ENCODE measurements at regions not wholly inside any gene's neighbourhood (a gene's known extent, or its start where the extent isn't known, plus 50 kb on each side); places are given as distances from the start of the nearest gene placed in this dataset.

GRCh38 chr17:83199500-83200201 lies 120.2 kb downstream of the METRNL start:
- Histone ChIP-seq H3K4me3 (peak overlapping the region in 2 of 4 donors; percentile 7), H3K27ac (peak overlapping the region; percentile 61 to 88 (median 78)), H3K27me3 (no peaks in the 10 kb centered on the region), H3K36me3 (no peaks in the 10 kb centered on the region), H3K9me3 (no peaks in the 10 kb centered on the region), H3K4me1 (peaks cover 15 to 79% (median 27%) of the 10 kb centered on the region in 4 donors)
- intact Hi-C loops (cut with DNase I; ENCODE audit: low total_unique reads) = no loop called here
- 52 to 65% (median 58%) methylated on average over 22 to 23 of the region's 23 CpGs for WGBS, 5 donors
- TF ChIP-seq, protein P1, sequence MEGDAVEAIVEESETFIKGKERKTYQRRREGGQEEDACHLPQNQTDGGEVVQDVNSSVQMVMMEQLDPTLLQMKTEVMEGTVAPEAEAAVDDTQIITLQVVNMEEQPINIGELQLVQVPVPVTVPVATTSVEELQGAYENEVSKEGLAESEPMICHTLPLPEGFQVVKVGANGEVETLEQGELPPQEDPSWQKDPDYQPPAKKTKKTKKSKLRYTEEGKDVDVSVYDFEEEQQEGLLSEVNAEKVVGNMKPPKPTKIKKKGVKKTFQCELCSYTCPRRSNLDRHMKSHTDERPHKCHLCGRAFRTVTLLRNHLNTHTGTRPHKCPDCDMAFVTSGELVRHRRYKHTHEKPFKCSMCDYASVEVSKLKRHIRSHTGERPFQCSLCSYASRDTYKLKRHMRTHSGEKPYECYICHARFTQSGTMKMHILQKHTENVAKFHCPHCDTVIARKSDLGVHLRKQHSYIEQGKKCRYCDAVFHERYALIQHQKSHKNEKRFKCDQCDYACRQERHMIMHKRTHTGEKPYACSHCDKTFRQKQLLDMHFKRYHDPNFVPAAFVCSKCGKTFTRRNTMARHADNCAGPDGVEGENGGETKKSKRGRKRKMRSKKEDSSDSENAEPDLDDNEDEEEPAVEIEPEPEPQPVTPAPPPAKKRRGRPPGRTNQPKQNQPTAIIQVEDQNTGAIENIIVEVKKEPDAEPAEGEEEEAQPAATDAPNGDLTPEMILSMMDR (IDR thresholded peaks at IDR 0.05) = no peak
- TF ChIP-seq POLR2AphosphoS5 (IDR thresholded peaks at IDR 0.05) = no peak
- no peak for TF ChIP-seq POLR2A (IDR thresholded peaks at IDR 0.05)
- TF ChIP-seq EP300 (IDR thresholded peaks at IDR 0.05) = no peak
- peak; percentile 51 to 60 for DNase-seq

- intact Hi-C loops (cut with DNase I; ENCODE audit: low total_unique reads) = no loop called here
- DNase-seq = peak; percentile 56 to 70
- peak overlapping the region in 1 of 4 donors; percentile 7 for H3K4me3 ChIP-seq
- H3K27me3 ChIP-seq = no peaks in the 10 kb centered on the region
- no peaks in the 10 kb centered on the region for H3K9me3 ChIP-seq
- WGBS, 5 donors = 49 to 71% (median 60%) methylated on average over 19 to 21 of the region's 21 CpGs
- TF ChIP-seq POLR2A (IDR thresholded peaks at IDR 0.05) (no peak), POLR2AphosphoS5 (IDR thresholded peaks at IDR 0.05) (peak in 2 of 3 donors; percentile 2 to 28), EP300 (IDR thresholded peaks at IDR 0.05) (peak; percentile 7)
- TF ChIP-seq, protein P1 (IDR thresholded peaks at IDR 0.05) = no peak
- peak overlapping the region; percentile 61 to 88 (median 78) for H3K27ac ChIP-seq
- H3K4me1 ChIP-seq = peaks cover 15 to 77% (median 25%) of the 10 kb centered on the region in 4 donors
- H3K36me3 ChIP-seq = no peaks in the 10 kb centered on the region
Observed at GRCh38 chr17:83200231-83200699, 120.9 kb downstream of the METRNL start.

DNA sequence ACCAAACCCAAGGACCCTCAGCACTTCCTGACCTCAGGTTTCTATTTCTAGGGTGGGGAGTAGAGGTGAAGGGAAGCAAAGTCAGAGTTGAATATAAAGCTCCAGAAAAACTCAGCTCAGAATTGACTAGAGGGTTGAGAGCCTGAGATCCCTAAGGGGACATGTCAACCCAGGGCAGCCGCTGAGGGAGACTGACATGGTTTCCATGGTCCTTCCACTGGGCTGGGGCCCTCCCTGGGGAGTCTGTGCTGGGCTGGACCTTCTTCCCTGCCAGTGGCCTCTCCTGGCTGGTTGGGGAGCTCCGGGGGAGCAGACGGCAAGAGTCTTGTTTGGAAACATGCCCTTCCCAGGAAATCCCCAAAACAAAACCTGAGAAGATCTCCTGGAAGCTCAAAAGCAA lies 121.3 kb downstream of the METRNL start:
- no peaks in the 10 kb centered on the region for H3K27me3 ChIP-seq
- no peak for DNase-seq
- H3K27ac ChIP-seq = peak overlapping the region; percentile 61 to 88 (median 78)
- WGBS, 5 donors = 43 to 70% (median 58%) methylated on average over 2 to 3 of the region's 3 CpGs
- TF ChIP-seq EP300 (IDR thresholded peaks at IDR 0.05) = no peak
- no peak for TF ChIP-seq POLR2AphosphoS5 (IDR thresholded peaks at IDR 0.05)
- TF ChIP-seq, protein P1 (IDR thresholded peaks at IDR 0.05) = no peak
- no peak for TF ChIP-seq POLR2A (IDR thresholded peaks at IDR 0.05)
- H3K4me1 ChIP-seq = peaks cover 15 to 72% (median 20%) of the 10 kb centered on the region in 4 donors
- H3K9me3 ChIP-seq = no peaks in the 10 kb centered on the region
- intact Hi-C loops (cut with DNase I; ENCODE audit: low total_unique reads) = no loop called here
- no peaks in the 10 kb centered on the region for H3K36me3 ChIP-seq
- H3K4me3 ChIP-seq = no peak overlapping the region

- Histone ChIP-seq H3K27ac (peak overlapping the region in 4 of 5 donors; percentile 74 to 88 (median 82)), H3K4me3 (no peak overlapping the region), H3K27me3 (no peaks in the 10 kb centered on the region), H3K9me3 (no peaks in the 10 kb centered on the region), H3K4me1 (peaks cover 14 to 66% (median 15%) of the 10 kb centered on the region in 4 donors), H3K36me3 (no peaks in the 10 kb centered on the region)
- peak in 1 of 2 donors; percentile 20 for DNase-seq
- intact Hi-C loops (cut with DNase I; ENCODE audit: low total_unique reads) = no loop called here
- TF ChIP-seq EP300 (IDR thresholded peaks at IDR 0.05) = no peak
- TF ChIP-seq, protein P1 (IDR thresholded peaks at IDR 0.05) = no peak
- no peak for TF ChIP-seq POLR2A (IDR thresholded peaks at IDR 0.05)
- TF ChIP-seq POLR2AphosphoS5 (IDR thresholded peaks at IDR 0.05) = no peak
- 91 to 93% (median 92%) methylated on average over 8 to 9 of the region's 9 CpGs for WGBS, 5 donors
Observed at GRCh38 chr17:83201206-83202001, 122.0 kb downstream of the METRNL start.

Measured in stomach (tissue), 8 donors.